NB4 (cell line): ENCODE measurements at regions not wholly inside any gene's neighbourhood (a gene's known extent, or its start where the extent isn't known, plus 50 kb on each side); places are given as distances from the start of the nearest gene placed in this dataset.

Source experiments
- DNase-seq: peaks from one replicate; pipeline ENCODE4 v3.0.0; 2010; ENCODE audit warnings: low read depth
- H3K4me3 ChIP-seq: one replicate; pipeline ENCODE4 v1.5.1; 2011; ENCODE audit warnings: mild to moderate bottlenecking, low read depth, low read length, moderate library complexity
- MYC ChIP-seq: IDR thresholded peaks from 2 replicates; pipeline ENCODE4 v1.6.1; 2011; ENCODE audit warnings: low read depth, low read length
- POLR2A ChIP-seq: IDR thresholded peaks from 2 replicates; pipeline ENCODE4 v1.6.1; 2011; ENCODE audit warnings: mild to moderate bottlenecking; ENCODE audit not compliant: insufficient read length; ENCODE audit errors: extremely low read depth
- TF ChIP-seq, protein P1 (sequence below): IDR thresholded peaks from one replicate; pipeline ENCODE4 v1.5.1; 2012; ENCODE audit warnings: low read depth, low read length
- TF ChIP-seq, protein P2 (sequence below): IDR thresholded peaks from 2 replicates; pipeline ENCODE4 v1.6.1; 2011; ENCODE audit warnings: low read depth, low read length

DNA sequence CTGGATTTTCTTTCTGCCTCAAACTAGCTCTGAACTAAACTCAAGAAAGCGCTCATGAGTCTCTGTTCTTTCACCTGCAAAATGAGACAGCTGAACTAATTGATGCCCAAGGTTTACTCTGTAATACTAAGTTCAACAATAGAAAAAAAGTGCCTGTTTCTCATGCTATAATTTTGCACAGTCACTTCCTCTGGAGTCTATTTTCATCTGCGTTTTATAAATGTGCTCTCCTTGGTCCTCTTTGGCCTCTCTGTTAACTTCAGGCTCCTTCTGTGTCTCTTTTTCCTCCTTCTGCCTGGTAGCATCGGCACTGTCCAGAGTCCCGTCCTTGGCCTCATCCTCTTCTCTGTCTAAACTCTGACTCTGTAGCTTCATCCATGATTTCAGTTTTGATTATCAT lies 311.9 kb upstream of the TLE4 start:
- TF ChIP-seq, protein P1, sequence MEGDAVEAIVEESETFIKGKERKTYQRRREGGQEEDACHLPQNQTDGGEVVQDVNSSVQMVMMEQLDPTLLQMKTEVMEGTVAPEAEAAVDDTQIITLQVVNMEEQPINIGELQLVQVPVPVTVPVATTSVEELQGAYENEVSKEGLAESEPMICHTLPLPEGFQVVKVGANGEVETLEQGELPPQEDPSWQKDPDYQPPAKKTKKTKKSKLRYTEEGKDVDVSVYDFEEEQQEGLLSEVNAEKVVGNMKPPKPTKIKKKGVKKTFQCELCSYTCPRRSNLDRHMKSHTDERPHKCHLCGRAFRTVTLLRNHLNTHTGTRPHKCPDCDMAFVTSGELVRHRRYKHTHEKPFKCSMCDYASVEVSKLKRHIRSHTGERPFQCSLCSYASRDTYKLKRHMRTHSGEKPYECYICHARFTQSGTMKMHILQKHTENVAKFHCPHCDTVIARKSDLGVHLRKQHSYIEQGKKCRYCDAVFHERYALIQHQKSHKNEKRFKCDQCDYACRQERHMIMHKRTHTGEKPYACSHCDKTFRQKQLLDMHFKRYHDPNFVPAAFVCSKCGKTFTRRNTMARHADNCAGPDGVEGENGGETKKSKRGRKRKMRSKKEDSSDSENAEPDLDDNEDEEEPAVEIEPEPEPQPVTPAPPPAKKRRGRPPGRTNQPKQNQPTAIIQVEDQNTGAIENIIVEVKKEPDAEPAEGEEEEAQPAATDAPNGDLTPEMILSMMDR = no peak
- TF ChIP-seq MYC (no peak), POLR2A (no peak)
- TF ChIP-seq, protein P2, sequence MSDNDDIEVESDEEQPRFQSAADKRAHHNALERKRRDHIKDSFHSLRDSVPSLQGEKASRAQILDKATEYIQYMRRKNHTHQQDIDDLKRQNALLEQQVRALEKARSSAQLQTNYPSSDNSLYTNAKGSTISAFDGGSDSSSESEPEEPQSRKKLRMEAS = no peak
- H3K4me3 ChIP-seq = no peak overlapping the region
- DNase-seq = no peak

DNA sequence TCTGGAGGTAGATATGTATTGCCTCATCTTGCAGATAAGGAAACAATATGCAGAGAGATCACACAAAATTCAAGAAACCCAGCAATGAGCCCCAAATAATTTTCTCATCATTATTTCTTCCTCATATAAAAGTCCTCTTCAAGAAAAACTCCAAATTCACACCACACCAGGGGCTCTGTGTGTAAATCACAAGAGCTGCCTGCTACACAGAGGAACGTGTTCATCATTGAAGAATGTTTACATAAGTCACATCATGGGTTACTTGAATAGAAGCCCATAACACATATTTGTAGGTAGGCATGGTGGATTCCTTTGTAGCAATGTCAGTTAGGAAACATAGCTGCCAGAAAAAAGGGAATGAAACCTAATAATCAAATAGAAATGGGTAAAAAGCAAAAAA lies 308.1 kb upstream of the TLE4 start:
- no peak for DNase-seq
- no peak overlapping the region for H3K4me3 ChIP-seq
- TF ChIP-seq, protein P1 = no peak
- TF ChIP-seq, protein P2 = no peak
- TF ChIP-seq MYC (no peak), POLR2A (no peak)

DNA sequence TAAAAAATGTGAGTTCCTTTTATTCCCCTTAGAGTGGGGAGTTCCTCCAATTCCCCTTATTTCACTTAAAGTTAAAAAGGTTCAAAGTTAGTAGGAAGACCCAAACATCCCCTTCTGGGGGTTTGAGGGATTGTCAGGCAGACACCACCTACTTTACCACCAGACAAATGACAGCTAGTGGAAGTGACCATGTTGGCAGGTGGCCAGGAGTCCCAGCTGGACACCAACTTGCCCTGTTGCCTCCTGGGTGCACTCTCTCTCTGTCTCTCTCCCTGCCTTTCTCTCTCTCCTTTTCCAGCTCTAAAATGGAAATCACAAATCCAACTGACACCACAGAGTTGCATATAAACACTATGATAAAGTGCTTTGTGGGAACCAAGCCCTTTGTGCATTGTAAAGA lies 307.7 kb upstream of the TLE4 start:
- H3K4me3 ChIP-seq = peak overlapping the region; percentile 38
- DNase-seq = peak; percentile 36
- TF ChIP-seq, protein P2 = no peak
- TF ChIP-seq, protein P1 = no peak
- TF ChIP-seq POLR2A (no peak), MYC (no peak)

DNA sequence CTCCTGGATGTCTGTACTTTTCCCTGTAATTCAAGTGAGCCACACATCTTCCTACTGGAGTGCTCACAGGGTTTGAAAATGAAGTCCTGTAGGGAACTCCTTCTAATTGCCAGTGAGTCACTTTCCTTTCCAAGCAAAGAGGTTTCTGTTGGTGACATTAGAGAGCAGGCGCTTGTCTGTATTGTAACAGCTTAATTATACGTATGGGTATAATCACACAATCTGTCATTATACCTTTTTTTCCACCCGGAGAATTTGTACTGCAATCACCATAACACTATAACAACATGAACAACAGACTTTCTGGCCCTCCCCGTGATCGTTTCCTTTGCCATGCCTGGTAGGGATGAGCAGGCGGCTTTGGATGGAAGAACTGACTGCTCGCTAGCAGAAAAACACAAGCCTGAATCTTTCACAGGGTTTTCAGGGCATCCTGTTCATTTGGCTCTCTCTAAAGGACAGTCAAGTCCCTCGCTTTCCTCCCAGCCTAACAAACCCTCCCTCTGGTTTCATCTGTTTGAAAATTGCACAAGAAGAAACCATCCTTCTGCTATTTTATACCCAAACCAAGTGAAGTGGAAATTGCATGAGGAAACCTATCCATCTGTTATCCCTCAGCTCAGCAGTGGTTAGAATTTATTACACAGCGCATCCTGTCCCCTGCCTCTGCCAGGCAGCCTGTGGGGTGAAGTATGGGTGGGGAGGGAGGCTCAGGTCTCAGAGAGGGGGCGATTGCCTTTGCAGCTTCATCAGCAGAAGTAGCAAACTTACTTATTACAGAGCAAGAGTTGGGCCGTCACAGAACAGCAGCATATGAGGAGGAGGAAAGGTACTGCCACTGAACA lies 307.0 kb upstream of the TLE4 start:
- DNase-seq = peak; percentile 79
- TF ChIP-seq, protein P2 = no peak
- no peak for TF ChIP-seq POLR2A
- TF ChIP-seq MYC = no peak
- TF ChIP-seq, protein P1 = no peak

DNA sequence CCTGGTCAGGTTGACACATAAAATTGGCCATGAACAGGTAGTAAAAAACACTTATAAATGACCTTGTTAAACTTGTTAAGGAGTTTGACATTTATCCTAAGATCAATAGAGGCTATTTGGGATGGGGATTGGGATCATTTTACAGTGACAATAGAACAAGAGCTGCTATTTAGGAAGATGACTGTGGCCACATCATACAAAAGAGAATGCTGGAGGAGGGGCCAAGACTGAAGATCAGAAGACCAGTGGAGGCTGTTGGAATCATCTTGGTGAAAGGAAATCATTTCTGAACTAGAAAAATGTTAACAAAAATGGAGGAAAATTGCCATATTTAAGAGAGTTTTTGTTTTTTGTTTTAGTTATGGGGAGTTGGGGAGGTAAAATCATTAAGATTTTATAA lies 304.8 kb upstream of the TLE4 start:
- H3K4me3 ChIP-seq = no peak overlapping the region
- TF ChIP-seq POLR2A (no peak), MYC (no peak)
- TF ChIP-seq, protein P2 = no peak
- TF ChIP-seq, protein P1 = no peak
- DNase-seq = no peak

More for the DNA sequence above, 307.0 kb upstream of the TLE4 start:
- peak overlapping the region; percentile 38 for H3K4me3 ChIP-seq
